Suprapubic skin (tissue), 4 donors: ENCODE measurements at regions not wholly inside any gene's neighbourhood (a gene's known extent, or its start where the extent isn't known, plus 50 kb on each side); places are given as distances from the start of the nearest gene placed in this dataset.

Source experiments
- CTCF ChIP-seq, 2 donors: fragments of 200-600 bp in 1 of 2; fragments of 450-650 bp in 1 of 2; sonication (generic) in 1 of 2; IDR thresholded peaks; one replicate each; pipeline ENCODE4 v1.5.1; 2016 to 2019; ENCODE audit warnings: antibody characterized with exemption in 2 of 2, mild to moderate bottlenecking in 1 of 2, moderate library complexity in 1 of 2
- EP300 ChIP-seq: sonication (generic); formaldehyde crosslinking; IDR thresholded peaks from one replicate; pipeline ENCODE4 v1.6.1; 2017; ENCODE audit warnings: antibody characterized with exemption
- POLR2A ChIP-seq, 2 donors: fragments of 450-650 bp; IDR thresholded peaks; one replicate each; pipeline ENCODE4 v1.6.1; 2017; ENCODE audit warnings: antibody characterized with exemption in 2 of 2, mild to moderate bottlenecking in 2 of 2, moderate library complexity in 2 of 2
- POLR2AphosphoS5 ChIP-seq, 3 donors: sonication (generic); formaldehyde crosslinking; IDR thresholded peaks; one replicate each; pipeline ENCODE4 v1.6.1; 2017; ENCODE audit warnings: antibody characterized with exemption in 3 of 3

- no peak for TF ChIP-seq POLR2A (IDR thresholded peaks at IDR 0.05)
- no peak for TF ChIP-seq CTCF (IDR thresholded peaks at IDR 0.05)
- TF ChIP-seq POLR2AphosphoS5 (IDR thresholded peaks at IDR 0.05): no peak
- TF ChIP-seq EP300: no peak
Observed at GRCh38 chr2:129481306-129482219, 497.9 kb upstream of the RAB6C start.
